NCI-H524 treated with DMSO at 0.1 percent for 48 hours (cell line): ENCODE measurements at regions not wholly inside any gene's neighbourhood (a gene's known extent, or its start where the extent isn't known, plus 50 kb on each side); places are given as distances from the start of the nearest gene placed in this dataset.
"Not testable (repeated sequence)": the region's sequence is repeated elsewhere in the genome, so short reads cannot be mapped to it uniquely, and the experiment has no call there.

Experiments
- DNase-seq: peaks from one replicate; lab custom pipeline; 2025; lab: John Stamatoyannopoulos, UW

DNA sequence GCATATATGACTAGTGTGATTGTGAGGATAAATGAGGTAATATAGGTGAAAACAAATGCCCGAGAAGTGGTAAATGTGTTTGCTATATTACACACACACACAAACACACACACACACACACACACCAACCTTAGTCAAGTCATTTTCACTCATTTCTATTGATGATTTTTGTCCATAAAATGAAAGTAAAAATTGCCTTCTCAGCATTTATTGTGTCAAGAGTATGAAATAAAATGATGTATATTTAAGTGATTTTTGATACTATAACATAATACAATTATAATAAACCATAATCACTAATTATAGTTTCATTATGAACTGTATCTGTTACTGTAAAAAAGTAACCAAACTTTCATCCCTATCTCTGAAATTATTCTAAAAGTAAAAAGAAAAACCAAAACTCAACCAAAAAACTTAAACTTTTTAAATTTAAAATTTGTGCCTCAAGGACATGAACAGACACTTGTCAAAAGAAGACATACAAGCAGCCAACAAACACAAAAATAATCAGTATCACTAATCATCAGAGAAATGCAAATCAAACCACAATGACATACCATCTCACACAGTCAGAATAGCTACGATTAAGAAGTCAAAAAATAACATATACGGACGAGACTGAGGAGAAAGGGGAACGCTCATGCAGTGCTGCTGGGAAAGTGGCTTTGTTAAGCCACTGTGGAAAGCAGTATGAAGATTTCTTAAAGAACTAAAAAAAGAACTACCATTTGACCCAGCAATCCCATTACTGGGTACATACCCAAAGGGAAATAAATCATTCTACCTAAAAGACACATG is 601.0 kb downstream of the TMA16 start:
- DNase-seq, result no peak

DNA sequence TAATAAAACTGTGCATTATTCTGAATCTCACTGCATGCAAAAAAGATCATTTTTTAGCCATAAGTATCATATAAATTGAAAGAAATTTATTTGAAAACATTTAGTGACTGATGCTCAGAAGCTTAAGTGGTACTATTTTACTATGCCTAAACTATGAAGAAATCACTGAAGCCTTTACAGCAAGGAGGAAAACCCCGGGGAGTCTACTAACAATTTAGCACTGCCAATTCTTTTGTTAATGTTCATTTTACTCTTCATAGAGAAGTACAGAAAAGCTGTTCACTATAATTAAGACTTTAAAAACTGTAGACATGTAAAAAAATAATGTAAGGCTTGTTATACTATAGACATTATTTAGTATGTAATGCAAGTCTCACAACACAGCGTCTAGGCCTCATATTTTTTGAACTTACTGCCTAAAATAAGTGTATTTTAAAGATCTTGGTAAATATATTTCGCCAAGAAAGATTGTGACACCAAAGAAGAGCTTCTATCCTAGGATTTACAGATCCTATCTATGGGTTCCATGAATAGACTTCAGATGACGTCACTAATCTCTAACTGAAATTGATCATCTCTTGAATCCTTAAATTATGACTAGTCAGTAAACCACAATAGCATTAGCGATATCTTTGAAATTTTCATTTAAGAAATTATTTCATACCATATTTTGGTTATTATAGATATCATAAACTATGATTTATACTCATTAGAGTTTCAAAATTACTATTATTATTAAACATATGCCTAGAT is 602.5 kb downstream of the TMA16 start:
- no peak for DNase-seq

DNA sequence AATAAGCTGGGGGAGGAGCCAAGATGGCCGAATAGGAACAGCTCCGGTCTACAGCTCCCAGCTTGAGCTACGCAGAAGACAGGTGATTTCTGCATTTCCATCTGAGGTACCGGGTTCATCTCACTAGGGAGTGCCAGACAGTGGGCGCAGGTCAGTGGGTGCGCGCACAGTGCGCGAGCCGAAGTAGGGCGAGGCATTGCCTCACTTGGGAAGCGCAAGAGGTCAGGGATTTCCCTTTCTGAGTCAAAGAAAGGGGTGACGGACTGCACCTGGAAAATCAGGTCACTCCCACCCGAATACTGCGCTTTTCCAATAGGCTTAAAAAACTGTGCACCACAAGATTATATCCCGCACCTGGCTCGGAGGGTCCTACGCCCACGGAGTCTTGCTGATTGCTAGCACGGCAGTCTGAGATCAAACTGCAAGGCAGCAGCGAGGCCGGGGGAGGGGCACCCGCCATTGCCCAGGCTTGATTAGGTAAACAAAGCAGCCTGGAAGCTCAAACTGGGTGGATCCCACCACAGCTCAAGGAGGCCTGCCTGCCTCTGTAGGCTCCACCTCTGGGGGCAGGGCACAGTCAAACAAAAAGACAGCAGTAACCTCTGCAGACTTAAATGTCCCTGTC is 606.4 kb downstream of the TMA16 start:
- not testable (repeated sequence) for DNase-seq

DNA sequence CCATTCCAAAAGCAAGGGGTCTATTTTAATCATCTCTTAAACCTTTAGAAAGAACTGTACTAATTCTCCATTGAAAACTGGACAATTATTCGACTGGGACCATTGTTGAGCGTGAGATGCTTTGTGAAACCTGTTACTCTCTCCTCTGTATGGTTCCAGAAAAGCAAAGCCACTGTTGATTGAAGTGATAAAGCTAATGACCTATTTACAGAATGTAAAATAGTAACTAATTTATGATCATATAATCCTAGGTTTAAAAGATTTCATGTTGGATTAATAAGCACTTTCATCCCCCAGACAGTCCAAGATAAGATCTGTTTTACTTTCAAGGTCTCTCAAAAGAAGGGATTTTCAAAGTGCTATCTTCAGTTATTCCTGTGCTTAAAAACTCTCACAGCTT is 614.5 kb downstream of the TMA16 start:
- no peak for DNase-seq

DNA sequence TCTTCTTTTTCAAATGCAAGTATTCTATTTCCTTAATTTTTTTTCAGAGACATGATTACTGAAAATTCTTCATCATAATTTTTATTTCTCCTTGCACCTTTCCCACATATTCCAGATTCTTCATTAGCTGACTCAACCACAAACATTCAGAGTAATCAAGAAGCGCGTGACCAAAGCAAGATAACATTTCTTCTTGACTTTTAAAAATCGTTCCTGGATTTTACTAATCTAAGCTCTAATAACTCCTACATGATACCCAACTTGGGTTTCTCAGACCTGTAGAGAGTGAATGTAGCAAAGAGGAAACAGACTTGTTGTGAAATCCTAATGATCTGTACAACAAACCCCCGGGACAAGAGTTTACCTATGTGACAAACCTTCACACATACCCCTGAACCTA is 615.0 kb downstream of the TMA16 start:
- DNase-seq, result no peak

DNA sequence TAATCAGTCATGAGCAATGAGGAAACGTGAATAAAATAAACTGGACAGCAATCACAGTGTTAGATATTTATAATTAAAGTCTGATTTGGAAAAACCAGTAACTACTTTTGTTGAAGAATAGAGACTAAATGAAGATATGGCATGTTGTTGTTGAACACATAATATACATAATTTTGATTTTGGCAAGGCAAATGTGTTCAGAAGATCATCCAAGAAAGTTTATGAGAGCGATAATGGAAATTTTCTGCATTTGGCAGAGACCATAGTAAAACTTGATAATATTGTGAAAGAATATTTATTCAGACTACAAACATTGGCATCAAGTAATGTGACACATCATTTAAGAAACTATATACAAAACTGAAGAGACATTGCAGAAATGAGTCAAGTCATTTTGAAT is 620.7 kb downstream of the TMA16 start:
- no peak for DNase-seq

DNA sequence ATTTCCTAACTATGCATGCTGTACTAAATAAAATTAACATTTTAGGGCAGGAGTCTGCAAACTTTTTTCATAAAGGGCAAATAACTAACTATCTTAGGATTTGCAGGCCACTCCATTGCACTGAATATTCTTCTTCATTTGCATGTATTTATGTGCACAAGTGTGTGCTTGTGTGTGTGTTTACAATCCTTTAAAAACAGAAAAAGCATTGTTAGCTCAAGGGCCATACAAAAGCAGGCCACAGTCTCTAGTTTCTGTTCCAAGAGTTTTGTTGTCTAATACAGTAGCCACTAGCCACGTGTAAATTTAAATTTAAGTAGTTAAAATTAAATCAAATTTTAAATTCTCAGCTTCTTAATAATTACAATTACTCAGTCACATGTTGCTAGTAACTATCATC is 621.8 kb downstream of the TMA16 start:
- no peak for DNase-seq

DNA sequence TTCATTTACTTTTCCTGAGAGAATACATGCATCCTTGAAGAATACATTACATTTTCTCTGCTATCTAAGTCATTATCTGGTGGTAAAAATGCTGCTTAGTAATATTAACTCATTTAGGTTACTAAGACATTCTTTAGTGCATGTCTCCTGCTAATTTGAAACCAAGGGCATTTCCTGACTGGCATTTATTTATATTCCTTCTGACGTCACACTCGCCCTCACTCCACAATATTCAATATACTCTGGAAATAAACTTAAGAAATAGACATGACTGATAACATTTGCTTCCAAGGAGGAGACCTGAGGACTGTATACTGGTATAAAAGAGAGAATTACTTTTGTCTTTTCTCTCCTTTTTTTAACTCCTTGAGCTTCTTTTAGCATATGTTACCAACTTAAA is 619.5 kb upstream of the SMIM31 start:
- DNase-seq, result no peak

DNA sequence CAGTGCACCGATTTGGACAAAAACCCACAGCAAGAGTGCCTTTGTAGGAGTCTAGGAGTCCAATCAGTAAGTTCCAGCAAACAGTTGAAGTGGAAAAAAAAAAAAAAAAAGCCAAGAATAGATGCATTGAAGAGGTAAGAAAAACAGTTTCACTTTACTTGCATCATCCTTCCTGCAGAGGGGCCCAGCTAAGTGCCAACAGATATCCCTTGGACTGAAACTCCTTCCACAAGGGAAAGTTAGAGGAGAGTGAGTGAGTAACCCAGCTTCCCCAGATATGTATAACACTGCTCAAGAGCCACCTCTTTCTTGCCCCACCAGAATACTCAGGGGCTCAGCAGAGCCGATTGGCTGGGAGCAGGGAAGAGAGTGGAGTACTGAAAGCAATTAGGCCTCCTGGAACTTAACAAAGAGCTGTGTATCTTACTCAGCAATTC is 617.7 kb upstream of the SMIM31 start:
- no peak for DNase-seq

DNA sequence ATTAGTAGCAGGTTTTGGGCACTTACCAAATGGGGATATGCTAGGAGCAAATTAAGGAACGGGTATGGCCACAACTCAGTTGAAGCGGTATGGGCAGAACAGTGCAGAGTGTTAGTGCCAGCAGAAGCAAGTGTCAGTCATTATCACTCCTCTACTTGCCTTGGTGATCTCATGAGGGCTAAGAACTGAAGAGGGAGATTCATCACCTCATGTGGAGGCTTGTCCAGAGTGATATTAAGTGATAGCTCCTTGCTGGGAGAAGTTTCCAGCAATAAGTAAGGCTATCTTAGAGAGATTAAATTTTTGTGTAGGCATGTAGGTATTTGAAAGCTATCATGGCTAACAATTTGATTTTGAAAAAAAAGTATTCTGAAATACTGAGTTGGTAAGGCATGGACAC is 615.4 kb upstream of the SMIM31 start:
- DNase-seq, result no peak

DNA sequence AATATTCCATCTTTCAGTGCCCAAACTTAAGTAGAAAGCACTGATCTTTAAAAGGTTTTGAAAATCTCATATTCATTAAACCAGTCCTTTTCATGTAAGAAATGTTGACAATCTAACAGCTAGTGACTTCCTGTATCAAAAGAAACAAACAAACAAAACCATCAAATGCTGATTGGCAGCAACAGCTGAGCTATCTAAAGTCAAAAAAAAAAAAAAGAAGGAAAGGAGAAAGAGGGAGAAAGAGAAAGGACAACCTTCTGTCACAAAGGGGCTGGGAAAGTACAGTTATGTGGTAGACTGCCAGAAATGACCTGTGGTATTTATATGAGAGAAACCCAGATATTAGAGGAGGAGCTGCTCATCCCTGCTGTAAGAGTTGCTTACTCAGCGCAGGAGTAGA is 614.6 kb upstream of the SMIM31 start:
- no peak for DNase-seq

DNA sequence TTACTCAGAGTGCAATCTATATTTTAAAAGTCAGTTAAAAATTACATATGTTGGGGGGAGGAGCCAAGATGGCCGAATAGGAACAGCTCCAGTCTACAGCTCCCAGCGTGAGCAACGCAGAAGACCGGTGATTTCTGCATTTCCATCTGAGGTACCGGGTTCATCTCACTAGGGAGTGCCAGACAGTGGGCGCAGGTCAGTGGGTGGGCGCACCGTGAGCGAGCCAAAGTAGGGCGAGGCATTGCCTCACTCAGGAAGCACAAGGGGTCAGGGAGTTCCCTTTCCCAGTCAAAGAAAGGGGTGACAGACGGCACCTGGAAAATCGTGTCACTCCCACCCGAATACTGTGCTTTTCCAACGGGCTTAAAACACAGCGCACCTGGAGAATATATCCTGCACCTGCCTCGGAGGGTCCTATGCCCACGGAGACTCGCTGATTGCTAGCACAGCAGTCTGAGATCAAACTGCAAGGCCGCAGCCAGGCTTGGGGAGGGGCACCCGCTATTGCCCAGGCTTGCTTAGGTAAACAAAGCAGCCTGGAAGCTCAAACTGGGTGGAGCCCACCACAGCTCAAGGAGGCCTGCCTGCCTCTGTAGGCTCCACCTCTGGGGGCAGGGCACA is 612.1 kb upstream of the SMIM31 start:
- DNase-seq, result not testable (repeated sequence)

DNA sequence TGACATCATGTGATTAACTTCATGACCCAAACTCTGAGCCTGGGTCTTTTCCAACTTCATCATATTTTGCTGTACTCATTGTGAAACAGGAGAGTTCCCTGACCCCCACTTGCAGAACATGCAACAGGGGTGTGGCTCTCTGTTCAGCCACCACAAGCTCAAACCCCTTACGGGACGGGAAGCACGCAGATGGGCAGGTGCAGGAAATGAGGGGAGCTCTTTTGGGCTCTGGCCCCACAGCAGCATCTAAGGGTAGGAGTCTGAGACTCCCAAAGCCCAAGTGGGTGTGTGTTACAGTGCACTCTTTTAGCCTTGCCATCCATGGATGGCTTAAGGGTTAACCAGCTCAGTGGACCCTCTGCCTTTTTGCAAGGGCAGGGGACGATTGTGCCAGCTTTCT is 599.5 kb upstream of the SMIM31 start:
- DNase-seq, result no peak

DNA sequence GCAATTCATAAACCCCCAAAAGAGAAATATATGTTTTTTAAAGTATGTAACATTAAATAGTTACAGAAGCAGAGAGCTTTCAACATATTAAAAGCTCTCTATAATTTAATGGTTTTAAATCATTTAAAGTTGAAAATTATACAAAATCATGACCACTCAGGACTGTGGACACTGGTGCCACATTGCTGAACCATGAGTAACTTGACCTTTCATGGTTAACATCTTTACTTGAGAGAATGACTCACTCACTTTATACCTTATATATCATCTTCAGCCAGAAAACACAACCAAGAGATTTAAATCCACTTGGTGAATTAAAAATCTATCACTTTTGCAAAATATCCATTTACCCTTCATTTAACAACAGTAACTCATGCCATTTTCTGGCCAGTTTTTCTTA is 584.3 kb upstream of the SMIM31 start:
- no peak for DNase-seq

DNA sequence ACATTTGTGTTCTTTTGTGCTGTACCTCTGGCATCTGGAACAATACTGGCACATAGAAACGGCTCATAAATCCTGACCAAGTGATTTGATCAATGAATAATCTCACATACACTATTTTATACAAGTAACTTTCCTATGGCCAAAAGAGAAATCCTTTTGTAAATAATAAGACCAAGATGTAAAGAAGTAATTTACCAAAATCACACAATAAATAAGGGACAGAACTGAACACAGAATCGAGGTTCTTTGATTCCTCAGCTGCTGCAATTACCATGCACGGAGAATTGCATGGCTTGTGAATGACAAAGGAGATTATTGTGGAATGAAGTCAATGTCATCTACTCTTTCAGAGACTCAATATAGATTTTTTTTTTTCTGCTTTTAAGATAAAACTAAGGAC is 576.8 kb upstream of the SMIM31 start:
- DNase-seq, result no peak

DNA sequence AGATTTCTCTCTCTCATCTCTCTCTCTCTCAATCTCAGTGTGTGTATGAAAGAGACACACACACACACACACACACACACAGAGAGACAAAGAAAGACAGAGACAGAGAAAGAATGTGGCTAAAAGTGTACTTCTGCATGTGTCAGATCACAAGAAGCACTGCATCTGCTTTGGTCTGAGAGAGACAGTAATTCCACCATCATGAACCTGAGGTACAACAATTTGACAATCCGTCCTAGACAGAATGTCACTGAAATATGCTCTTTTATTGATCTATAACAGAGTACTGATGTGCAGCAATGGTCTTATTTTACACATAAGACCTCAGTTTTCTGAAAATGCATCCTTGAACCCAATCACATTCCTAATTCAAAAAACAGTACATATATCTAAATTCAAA is 576.2 kb upstream of the SMIM31 start:
- DNase-seq, result no peak

DNA sequence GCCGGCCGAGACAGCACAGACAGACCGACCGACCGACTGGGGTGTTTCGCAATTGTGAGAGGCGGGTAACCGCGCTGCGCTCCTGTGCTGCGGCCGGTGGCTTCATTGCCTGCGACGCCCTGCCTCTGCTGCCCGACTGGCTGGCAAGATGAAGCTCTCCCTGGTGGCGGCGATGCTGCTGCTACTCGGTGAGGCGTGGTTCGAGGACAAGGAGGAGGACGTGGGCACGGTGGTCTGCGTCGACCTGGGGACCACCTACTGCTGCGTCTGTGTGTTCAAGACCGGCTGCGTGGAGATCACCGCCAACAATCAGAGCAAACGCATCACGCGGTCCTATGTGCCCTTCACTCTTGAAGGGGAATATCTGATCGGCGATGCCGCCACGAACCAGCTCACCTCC is 565.7 kb upstream of the SMIM31 start:
- DNase-seq, result no peak

DNA sequence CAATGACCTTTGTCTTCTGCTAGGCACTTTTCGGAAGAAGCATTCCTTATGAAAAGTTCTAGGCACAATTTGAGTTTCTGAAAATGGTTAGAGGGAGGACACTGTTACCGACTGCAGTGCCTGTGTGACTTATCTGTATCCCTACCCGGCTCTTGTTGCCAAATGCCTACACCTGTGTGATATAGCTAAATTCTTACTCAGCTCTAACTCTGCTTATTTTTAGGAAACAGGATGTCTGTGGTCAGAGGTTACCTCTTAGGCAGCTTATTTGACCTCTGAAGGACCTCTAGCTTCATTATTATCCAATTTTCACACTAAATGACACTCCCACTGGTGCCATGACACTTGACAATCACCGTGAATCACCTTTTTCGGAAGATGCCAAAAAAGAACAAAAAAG is 561.1 kb upstream of the SMIM31 start:
- no peak for DNase-seq

DNA sequence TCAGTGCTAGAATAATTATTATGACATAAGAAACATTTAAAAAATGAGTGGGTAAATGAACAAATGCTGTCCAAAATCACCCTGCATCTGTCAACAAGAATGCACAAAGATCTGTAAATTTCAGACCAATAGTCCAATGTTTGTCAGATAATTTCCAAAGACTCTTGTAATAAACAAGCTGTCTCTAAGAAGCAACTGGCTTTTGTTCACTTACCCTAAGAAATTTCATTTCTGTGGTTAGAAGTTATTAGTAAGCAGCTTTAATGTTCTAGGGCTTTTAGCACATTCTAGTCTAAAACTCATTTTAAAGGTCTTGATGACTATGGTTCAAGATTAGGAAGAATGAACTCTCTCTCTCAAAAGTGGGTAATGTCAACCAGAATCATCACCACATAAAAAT is 560.3 kb upstream of the SMIM31 start:
- DNase-seq, result no peak

DNA sequence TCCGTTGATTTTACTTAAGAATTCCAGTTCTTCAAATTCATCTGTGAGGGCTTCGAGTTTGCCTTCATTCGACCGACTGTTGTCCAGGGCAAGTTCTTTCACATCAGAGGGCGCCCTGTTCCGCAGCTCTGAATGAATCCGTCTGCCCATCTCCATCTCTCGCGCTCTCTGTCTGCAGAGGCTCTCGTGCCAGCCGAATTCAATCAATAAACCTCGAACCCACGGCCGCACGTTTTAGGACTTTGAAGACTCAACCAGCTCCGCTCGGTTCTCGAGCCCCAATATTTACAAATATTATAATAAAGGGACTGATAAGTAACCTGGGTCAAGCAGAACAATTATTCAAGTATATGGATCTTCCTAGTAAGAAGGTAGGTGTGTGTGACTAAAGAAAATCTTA is 556.4 kb upstream of the SMIM31 start:
- DNase-seq, result no peak

DNA sequence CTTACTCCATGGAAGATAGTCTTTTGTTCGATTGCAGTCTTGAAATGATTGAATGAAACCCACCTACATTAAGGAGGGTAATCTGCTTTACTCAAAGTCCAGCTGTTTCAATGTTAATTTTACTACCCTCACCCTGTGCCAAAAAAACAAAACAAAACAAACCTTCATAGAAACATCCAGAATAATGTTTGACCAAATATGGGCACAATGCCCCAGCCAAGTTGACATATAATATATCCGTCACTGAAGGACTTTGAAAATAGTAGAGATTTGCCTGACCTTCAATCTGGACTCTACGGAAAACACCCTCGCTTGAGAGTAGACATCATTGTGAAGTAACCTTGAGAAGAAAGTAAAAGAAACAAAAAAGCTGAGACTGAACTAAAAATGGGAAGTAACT is 550.5 kb upstream of the SMIM31 start:
- DNase-seq, result no peak

DNA sequence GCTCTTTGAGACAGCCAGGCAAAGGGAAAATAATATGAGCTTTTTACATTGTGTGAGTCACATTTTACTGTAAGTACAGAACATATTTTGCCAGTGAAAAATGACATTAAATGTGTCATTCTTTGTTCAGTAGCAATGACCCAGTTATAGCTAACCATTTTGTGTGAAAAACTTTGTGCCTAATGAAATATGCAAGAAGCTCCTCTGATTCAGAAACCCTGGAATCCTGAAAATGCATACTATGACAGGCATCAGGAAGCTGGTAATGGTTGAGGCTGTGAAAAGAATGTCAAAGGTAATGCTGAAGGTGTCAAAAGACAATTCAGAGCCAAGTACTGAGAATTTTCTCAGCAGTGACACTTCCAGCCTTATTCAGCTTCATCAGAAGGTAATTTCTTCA is 549.5 kb upstream of the SMIM31 start:
- no peak for DNase-seq

DNA sequence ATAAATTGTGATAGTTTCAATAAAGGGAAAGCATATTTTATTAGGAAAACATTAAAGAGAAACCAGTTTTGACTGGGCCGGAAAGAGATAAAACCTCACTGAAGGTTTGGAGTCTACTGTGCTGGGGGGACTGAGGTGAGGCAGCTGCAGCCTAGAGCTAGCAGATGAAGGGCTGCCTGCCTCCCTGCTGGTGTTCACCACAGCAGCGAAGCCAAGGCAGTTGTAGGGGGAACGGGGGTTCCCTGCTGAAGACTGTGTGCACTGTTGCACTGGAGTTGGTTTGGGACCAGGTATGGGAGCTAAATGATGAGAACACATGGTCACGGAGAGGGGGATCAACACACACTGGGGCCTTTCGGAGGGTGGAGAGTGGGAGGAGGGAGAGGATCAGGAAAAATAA is 546.5 kb upstream of the SMIM31 start:
- DNase-seq, result no peak
